ENCODE measurements at regions not wholly inside any gene's neighbourhood (a gene's known extent, or its start where the extent isn't known, plus 50 kb on each side); places are given as distances from the start of the nearest gene placed in this dataset.

DNA sequence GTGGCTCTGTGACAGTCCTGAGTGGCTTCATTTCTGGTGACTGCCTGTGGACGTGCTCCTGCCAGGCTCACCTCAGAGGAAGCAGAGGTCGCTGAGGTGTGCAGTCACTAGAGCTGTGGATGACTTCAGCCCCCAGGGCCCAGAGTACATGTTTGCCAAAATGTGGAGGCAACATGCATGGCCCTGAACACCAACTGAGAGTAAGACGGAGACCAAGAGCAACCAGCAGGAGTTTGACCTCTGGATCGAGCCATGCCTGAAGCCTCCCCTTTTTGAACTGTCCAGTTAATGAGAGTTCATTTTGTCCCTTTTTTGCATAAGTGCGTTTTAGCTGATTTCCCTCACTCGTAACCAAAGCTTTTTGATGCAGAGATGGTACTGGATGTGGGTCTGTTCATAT lies 184.9 kb downstream of the RTP5 start:
- TF ChIP-seq SP1 (IDR thresholded peaks at IDR 0.05) (no peak), HDGF (IDR thresholded peaks at IDR 0.05; ENCODE audit: borderline replicate concordance) (no peak), TARDBP (IDR thresholded peaks at IDR 0.05) (no peak), BHLHE40 (IDR thresholded peaks at IDR 0.05; ENCODE audit: borderline replicate concordance) (no peak), ZNF384 (IDR thresholded peaks at IDR 0.05) (no peak), LEF1 (IDR thresholded peaks at IDR 0.05; ENCODE audit: borderline replicate concordance) (no peak), SUZ12 (IDR thresholded peaks at IDR 0.05) (no peak), FOXA1 (IDR thresholded peaks at IDR 0.05) (no peak), FOXM1 (IDR thresholded peaks at IDR 0.05; ENCODE audit: borderline replicate concordance) (no peak), FOXK2 (IDR thresholded peaks at IDR 0.05) (no peak), ELF4 (IDR thresholded peaks at IDR 0.05) (no peak)

Data from HEK293T (cell line).